Stimulated activated CD8-positive, alpha-beta memory T cell treated with anti-CD3 and anti-CD28 coated beads, Interleukin-2, amount 100 ng/mL, for 1 hour (primary cell): ENCODE measurements at regions not wholly inside any gene's neighbourhood (a gene's known extent, or its start where the extent isn't known, plus 50 kb on each side); places are given as distances from the start of the nearest gene placed in this dataset.

Source experiments
- DNase-seq, 2 donors: peaks; one replicate each; pipeline ENCODE4 v3.0.0-alpha.2; 2020; ENCODE audit warnings: low read depth in 2 of 2

GRCh38 chr4:141403782-141404181 lies 183.1 kb downstream of the ZNF330 start:
- DNase-seq = no peak

GRCh38 chr4:141406237-141406636 lies 185.5 kb downstream of the ZNF330 start:
- no peak for DNase-seq

DNA sequence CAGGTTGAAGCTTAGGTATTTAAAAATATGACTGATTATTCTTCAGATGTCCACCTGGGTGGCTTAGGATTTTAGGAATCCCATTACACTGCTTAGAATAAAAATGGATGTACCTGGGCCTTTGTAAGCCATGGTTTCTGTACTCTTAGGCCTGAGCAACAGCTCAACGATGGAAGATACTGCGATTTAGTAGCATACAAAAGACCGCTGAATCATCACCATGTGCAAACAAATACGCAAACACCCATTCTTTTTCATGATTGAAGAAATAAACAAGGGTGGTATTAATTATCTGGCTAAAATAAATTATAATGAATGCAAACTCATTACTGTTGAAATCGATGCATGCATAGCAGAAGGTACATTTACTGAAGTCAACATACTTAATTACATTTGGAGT lies 188.9 kb downstream of the ZNF330 start:
- no peak for DNase-seq

DNA sequence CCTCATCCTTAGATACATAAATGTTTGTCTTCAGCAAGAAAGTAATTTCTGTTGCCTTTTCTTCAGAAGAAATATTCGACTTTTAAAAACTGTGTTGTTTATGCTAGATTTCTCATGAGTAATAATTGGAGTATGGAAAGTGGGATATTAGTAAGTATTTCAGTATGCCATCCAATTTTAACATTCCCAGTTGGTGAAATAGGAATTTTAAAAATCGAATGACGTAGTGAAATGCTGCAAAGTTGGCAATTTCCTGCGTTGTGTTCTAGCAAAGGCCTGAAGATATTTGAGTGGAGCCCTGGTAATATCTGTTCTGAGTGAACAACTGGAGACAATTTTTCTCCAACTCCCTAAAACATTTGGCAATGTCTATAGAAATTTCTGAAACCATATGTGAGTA lies 190.1 kb downstream of the ZNF330 start:
- DNase-seq = no peak

- DNase-seq = no peak
Observed at GRCh38 chr4:141411936-141412335, 191.2 kb downstream of the ZNF330 start.

- no peak for DNase-seq
Observed at GRCh38 chr4:141413366-141413765, 192.7 kb downstream of the ZNF330 start.

GRCh38 chr4:141415651-141416050 lies 195.0 kb downstream of the ZNF330 start:
- DNase-seq = no peak

GRCh38 chr4:141416219-141416618 lies 195.5 kb downstream of the ZNF330 start:
- DNase-seq = no peak

- no peak for DNase-seq
Observed at GRCh38 chr4:141416677-141417363, 196.1 kb downstream of the ZNF330 start.

DNA sequence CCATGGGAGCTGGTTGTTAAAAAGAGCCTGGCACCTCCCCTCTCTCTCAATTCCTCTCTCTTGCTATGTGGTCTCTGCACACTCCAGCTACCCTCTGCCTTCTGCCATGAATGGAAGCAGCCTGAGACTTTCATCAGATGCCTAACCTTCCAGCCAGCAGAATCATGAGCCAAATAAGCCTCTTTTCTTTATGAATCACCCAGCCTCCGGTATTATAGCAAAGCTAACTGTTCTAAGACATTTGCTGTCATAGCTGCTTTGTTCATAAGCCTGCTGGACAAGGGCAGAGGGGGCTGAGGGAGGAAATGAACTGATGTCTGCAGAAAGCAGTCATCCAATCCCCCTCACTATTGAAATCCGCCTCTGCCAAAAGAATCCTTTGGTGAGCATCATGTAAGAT lies 196.7 kb downstream of the ZNF330 start:
- no peak for DNase-seq

- no peak for DNase-seq
Observed at GRCh38 chr4:141425124-141425523, 204.4 kb downstream of the ZNF330 start.

DNA sequence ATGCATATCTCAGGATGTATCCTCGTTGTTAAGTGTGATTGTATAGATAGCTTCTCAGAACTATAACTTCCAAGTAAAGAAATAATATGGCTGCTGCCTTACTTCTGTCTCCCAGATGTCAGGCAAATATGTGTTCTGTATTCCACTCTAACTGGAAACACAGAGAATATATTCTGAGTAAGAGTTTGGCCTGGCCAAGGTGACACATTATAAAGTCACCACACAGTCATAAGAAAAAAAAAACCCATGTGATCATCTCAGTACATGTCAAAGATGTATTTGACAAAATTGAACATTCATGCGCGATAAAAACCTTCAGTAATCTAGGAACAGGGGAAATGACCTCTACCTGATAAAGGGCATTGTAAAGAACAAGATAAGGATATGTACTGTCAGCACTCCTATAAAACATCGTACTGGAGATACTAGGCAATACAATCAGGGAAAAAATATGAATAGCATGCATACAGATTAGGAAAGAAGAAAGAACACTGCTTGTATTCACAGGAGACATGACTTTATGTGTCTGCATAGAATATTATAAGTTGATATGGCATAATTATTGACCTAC lies 207.1 kb downstream of the ZNF330 start:
- DNase-seq = no peak

GRCh38 chr4:141429933-141430332 lies 206.4 kb upstream of the IL15 start:
- no peak for DNase-seq

DNA sequence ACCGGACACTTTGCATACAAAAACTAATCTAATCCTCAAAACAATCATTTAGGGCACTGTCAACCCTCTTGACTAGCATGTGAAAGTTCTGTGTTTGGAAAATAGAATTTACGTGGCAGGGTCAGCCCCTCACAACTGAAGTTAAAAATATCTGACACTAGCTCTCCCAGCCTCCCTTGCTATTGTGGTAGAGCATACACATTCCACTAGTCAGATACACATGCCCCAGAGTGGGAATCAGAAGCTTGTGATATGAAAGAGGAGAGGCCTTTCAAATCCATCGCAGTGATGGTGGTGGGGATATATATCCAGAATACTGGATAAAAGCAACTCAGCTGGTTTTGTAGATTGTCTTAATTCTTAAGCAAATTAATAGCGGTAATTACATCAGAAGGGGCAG lies 205.7 kb upstream of the IL15 start:
- DNase-seq = no peak

- no peak for DNase-seq
Observed at GRCh38 chr4:141432000-141432712, 204.2 kb upstream of the IL15 start.

- no peak for DNase-seq
Observed at GRCh38 chr4:141435446-141436225, 200.7 kb upstream of the IL15 start.

DNA sequence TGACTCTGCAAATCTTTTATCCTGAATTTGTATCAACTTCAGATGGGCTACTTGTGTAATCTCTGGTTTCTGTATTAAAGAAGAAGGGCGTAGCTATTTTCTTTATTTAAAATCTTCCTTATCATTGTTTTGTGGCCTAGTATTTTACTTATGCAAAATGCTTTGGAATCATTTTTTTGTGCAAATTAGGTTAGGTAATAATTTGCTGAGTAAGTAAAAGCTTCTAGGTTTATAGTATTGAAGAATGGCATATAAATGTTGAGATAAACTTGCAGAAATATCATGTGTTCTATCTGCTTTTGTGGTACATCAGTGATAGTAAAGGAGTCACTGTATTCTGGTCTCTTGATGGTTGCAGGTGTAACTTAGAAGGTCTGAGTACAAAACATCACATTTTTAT lies 197.2 kb upstream of the IL15 start:
- no peak for DNase-seq

- no peak for DNase-seq
Observed at GRCh38 chr4:141447761-141448160, 188.6 kb upstream of the IL15 start.

- DNase-seq = no peak
Observed at GRCh38 chr4:141448490-141448889, 187.9 kb upstream of the IL15 start.

DNA sequence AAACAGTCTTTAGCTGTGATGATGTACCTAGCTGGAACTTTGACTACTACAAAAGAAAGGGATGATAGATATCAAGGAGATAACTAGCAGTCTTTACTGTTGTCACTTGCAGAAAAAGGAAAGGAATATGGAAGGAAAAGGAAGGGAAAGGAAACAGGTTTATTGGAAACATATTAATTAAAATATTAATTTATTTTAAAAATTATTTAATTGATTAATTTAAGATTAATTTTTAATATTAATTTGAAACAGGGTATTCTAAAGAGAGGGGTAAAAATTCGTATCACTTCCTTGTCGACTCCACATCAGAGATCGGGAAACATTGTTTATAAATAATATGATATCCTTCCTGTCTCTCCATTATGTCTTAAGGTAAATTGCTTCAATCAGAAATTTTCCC lies 186.5 kb upstream of the IL15 start:
- DNase-seq = no peak

GRCh38 chr4:141455651-141456050 lies 180.7 kb upstream of the IL15 start:
- DNase-seq = no peak

- DNase-seq = no peak
Observed at GRCh38 chr4:141457653-141458052, 178.7 kb upstream of the IL15 start.
